ENCODE measurements at regions not wholly inside any gene's neighbourhood (a gene's known extent, or its start where the extent isn't known, plus 50 kb on each side); places are given as distances from the start of the nearest gene placed in this dataset.

DNA sequence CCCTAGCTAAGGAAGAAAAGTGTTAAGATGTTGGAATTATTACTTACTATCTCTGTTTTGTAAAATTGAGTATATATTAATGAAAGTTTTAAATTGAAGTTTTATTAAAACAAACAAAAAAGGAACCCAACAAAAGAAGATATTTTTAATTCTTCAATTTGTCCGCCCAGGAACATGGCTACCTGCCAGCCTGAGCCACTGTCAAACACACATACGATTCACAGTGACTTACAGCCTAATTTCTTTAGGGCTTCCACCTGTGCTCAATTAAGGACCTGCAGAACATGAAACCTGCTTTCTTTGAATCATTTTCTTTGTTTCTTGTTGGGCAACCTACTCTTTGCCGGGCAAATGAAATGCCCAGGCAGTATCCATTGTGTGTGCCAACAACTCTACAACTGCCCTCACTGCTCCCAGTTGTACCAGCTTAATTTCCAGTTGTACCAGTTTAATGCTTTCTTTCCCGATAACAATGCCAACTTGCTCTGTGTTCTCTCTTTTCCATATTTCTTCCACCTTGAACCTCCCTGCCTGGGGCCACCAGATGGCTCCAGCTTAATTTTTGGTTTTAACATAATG, 181.7 kb downstream of the GBA3 start:
- DNase-seq (ENCODE audit: low read depth in 2 of 2) = no peak

DNA sequence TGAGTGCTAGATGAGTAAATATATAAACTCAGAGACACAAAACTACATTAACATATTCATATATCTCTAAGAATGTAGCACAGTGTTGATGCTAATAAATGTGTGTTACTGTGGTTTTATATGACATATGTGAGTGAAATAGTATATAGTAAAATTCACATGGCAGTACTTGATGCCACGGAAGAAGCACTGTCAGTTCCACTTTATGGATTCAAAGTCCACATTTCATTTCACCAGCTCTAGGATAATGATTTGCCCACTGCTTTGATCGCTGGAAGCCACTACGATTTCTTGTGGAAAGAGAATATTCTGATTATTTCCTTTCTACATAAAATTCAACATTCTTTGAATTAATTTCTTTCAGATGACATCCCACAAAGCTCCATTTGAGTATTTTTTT, 181.2 kb downstream of the GBA3 start:
- no peak for DNase-seq (ENCODE audit: low read depth in 2 of 2)

DNA sequence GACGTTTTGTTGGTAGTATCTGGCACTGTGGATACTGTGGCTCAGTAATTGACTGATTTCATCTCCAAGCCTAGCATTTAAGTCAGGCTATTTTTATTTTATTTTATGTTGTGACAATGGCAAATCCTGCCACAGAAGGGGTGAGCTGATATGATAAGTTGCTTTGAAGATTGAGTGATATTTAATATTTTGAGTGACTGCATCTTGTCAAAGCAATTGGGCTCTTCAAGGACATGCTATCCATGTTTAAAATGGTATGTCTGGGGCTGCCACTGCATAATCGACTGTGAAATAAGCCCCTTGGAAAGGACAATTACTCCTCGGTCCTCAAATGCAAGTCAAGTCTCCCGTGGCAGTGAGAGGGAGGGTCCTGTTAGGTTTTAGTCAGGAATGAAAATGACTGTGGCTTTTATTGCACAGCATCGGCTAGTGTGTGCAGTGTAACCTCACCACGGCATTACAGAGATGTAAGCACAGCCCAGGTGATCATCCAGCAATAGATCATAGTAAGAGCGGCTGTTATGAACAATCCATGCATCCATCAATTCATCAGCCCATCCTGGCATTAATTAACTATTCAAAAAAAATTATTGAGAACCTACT, 178.2 kb downstream of the GBA3 start:
- DNase-seq (ENCODE audit: low read depth in 2 of 2) = no peak

DNA sequence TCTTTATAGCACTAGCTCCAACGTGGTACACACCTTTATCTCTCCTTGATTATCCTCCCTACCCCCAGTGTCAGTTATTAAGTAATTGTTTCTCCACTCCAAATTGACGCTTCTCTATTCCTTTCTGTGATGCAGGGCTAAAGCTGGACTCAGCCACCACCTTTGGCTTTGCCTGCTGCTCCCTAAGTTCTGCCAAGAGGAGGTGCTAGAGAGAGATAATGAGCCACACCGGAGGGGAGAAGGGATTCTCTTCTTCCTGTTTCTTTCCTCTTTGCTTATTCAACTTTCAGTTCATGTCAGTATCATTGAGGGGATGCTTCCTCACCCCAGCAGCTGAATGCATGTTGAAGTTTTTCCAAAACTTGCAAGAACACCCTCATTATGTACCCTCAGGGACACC, 176.5 kb downstream of the GBA3 start:
- DNase-seq (ENCODE audit: low read depth in 2 of 2) = no peak
